ENCODE measurements at regions not wholly inside any gene's neighbourhood (a gene's known extent, or its start where the extent isn't known, plus 50 kb on each side); places are given as distances from the start of the nearest gene placed in this dataset.

- Histone ChIP-seq H3K27ac (no peak overlapping the region), H3K4me1 (peaks cover 0 to 4% (median 2%) of the 10 kb centered on the region in 4 donors), H3K9me3 (no peaks in the 10 kb centered on the region), H3K4me3 (no peak overlapping the region), H3K27me3 (no peaks in the 10 kb centered on the region), H3K36me3 (no peaks in the 10 kb centered on the region)
- DNase-seq = no peak
- 90 to 93% methylated on average over 2 of the region's 2 CpGs for WGBS, 2 donors
- intact Hi-C loops (cut with DNase I) = no loop called here
- no peak for TF ChIP-seq POLR2A (IDR thresholded peaks at IDR 0.05)
- no peak for TF ChIP-seq CTCF (IDR thresholded peaks at IDR 0.05)
- TF ChIP-seq POLR2AphosphoS5 (IDR thresholded peaks at IDR 0.05) = no peak
- TF ChIP-seq EP300 (IDR thresholded peaks at IDR 0.05) = no peak
These were observed 60.3 kb upstream of the GADD45A start for GRCh38 chr1:67624680-67625079.

GRCh38 chr1:67626090-67626860 is 58.7 kb upstream of the GADD45A start:
- intact Hi-C loops (cut with DNase I) = no loop called here
- Histone ChIP-seq H3K4me3 (no peak overlapping the region), H3K4me1 (peaks cover 0 to 6% (median 3%) of the 10 kb centered on the region in 4 donors), H3K27ac (no peak overlapping the region), H3K9me3 (no peaks in the 10 kb centered on the region), H3K27me3 (no peaks in the 10 kb centered on the region), H3K36me3 (no peaks in the 10 kb centered on the region)
- WGBS, 2 donors = 80 to 85% methylated on average over 4 of the region's 4 CpGs
- no peak for DNase-seq
- TF ChIP-seq POLR2AphosphoS5 (IDR thresholded peaks at IDR 0.05) (no peak), CTCF (IDR thresholded peaks at IDR 0.05) (no peak), POLR2A (IDR thresholded peaks at IDR 0.05) (no peak), EP300 (IDR thresholded peaks at IDR 0.05) (no peak)

- peaks cover 0 to 6% (median 3%) of the 10 kb centered on the region in 4 donors for H3K4me1 ChIP-seq
- no peaks in the 10 kb centered on the region for H3K27me3 ChIP-seq
- H3K9me3 ChIP-seq = no peaks in the 10 kb centered on the region
- no peak overlapping the region for H3K27ac ChIP-seq
- no peaks in the 10 kb centered on the region for H3K36me3 ChIP-seq
- WGBS, 2 donors = 94 to 97% methylated on average over 1 of the region's 1 CpG
- no peak for DNase-seq
- intact Hi-C loops (cut with DNase I) = no loop called here
- TF ChIP-seq EP300 (IDR thresholded peaks at IDR 0.05) (no peak), POLR2AphosphoS5 (IDR thresholded peaks at IDR 0.05) (no peak), POLR2A (IDR thresholded peaks at IDR 0.05) (no peak), CTCF (IDR thresholded peaks at IDR 0.05) (no peak)
- H3K4me3 ChIP-seq = no peak overlapping the region
These were observed 58.2 kb upstream of the GADD45A start for GRCh38 chr1:67626861-67627235.

GRCh38 chr1:67627336-67627735 is 57.7 kb upstream of the GADD45A start:
- no peak overlapping the region for H3K4me3 ChIP-seq
- 92 to 96% methylated on average over 3 of the region's 3 CpGs for WGBS, 2 donors
- H3K27ac ChIP-seq = no peak overlapping the region
- peaks cover 0 to 6% (median 3%) of the 10 kb centered on the region in 4 donors for H3K4me1 ChIP-seq
- no peak for DNase-seq
- TF ChIP-seq CTCF (IDR thresholded peaks at IDR 0.05) (no peak), EP300 (IDR thresholded peaks at IDR 0.05) (no peak), POLR2A (IDR thresholded peaks at IDR 0.05) (no peak), POLR2AphosphoS5 (IDR thresholded peaks at IDR 0.05) (no peak)
- H3K36me3 ChIP-seq = no peaks in the 10 kb centered on the region
- intact Hi-C loops (cut with DNase I) = no loop called here
- H3K27me3 ChIP-seq = no peaks in the 10 kb centered on the region
- H3K9me3 ChIP-seq = no peaks in the 10 kb centered on the region

GRCh38 chr1:67627906-67628305 is 57.1 kb upstream of the GADD45A start:
- no peak for DNase-seq
- Histone ChIP-seq H3K4me1 (peaks cover 0 to 6% (median 3%) of the 10 kb centered on the region in 4 donors), H3K36me3 (no peaks in the 10 kb centered on the region), H3K9me3 (no peaks in the 10 kb centered on the region), H3K27ac (no peak overlapping the region), H3K27me3 (no peaks in the 10 kb centered on the region), H3K4me3 (no peak overlapping the region)
- WGBS, 2 donors = 90 to 91% methylated on average over 5 of the region's 5 CpGs
- intact Hi-C loops (cut with DNase I) = no loop called here
- TF ChIP-seq POLR2AphosphoS5 (IDR thresholded peaks at IDR 0.05) (no peak), EP300 (IDR thresholded peaks at IDR 0.05) (no peak), CTCF (IDR thresholded peaks at IDR 0.05) (no peak), POLR2A (IDR thresholded peaks at IDR 0.05) (no peak)

Data from sigmoid colon (tissue), 6 donors.